Endothelial cell (in vitro differentiated cells): ENCODE measurements at regions not wholly inside any gene's neighbourhood (a gene's known extent, or its start where the extent isn't known, plus 50 kb on each side); places are given as distances from the start of the nearest gene placed in this dataset.

Experiments used
- DNase-seq: peaks from one replicate; pipeline ENCODE4 v3.0.0; 2021; ENCODE audit warnings: low spot score
- H3K27ac Mint-ChIP-seq: one replicate; pipeline ENCODE4 v1.8.0; 2021; ENCODE audit warnings: mixed read lengths, inconsistent platforms; ENCODE audit not compliant: unreplicated experiment
- H3K27me3 Mint-ChIP-seq: one replicate; pipeline ENCODE4 v1.8.0; 2021; ENCODE audit warnings: mild to moderate bottlenecking, moderate library complexity, mixed read lengths, inconsistent platforms; ENCODE audit not compliant: unreplicated experiment
- H3K36me3 Mint-ChIP-seq: one replicate; pipeline ENCODE4 v1.8.0; 2021; ENCODE audit warnings: mild to moderate bottlenecking, low read depth, mixed read lengths, inconsistent platforms; ENCODE audit not compliant: unreplicated experiment
- H3K4me1 Mint-ChIP-seq: one replicate; pipeline ENCODE4 v1.8.0; 2021; ENCODE audit warnings: mild to moderate bottlenecking, mixed read lengths, inconsistent platforms; ENCODE audit not compliant: unreplicated experiment
- H3K4me3 Mint-ChIP-seq: one replicate; pipeline ENCODE4 v1.8.0; 2021; ENCODE audit warnings: mild to moderate bottlenecking, mixed read lengths, inconsistent platforms; ENCODE audit not compliant: unreplicated experiment
- H3K9me3 Mint-ChIP-seq: one replicate; pipeline ENCODE4 v1.8.0; 2021; ENCODE audit warnings: mixed read lengths, inconsistent platforms; ENCODE audit not compliant: unreplicated experiment
- TF ChIP-seq, protein P1 (sequence below): fragments of 200-600 bp; sonication (generic); IDR thresholded peaks from one replicate; pipeline ENCODE4 v1.5.0; 2021; ENCODE audit warnings: antibody characterized with exemption; ENCODE audit not compliant: unreplicated experiment

DNA sequence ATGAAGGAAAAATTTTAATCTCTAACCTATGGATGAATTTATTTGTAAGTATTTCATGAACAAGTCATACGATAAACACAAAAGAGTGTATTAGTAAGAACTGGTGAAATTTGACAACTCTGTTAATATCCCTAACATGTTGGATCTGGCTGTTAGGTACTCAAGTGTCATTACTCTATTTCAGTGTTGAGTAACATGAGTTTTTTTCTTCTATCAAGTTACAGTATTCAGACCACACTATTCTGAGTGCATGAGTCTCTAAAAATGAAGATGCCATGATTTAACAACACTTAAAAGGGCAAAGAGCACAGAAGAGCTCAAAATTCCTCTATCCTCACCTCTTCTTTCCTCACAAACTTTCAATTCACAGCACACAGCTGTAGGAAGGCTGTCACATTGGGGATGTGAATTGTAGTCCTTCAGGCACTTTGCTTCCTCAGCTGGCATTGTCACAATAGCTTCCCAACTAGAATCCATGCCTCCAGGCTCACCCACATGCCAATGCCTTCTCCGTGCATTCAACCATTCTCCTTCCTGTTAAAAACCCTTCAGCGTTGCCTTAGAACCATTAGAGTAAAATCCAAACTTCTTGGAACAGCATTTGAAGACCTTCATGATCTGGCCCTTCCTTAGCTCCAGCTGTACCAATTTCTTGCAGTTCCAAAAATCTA lies 73.7 kb upstream of the DBX2 start:
- DNase-seq: no peak
- TF ChIP-seq, protein P1, sequence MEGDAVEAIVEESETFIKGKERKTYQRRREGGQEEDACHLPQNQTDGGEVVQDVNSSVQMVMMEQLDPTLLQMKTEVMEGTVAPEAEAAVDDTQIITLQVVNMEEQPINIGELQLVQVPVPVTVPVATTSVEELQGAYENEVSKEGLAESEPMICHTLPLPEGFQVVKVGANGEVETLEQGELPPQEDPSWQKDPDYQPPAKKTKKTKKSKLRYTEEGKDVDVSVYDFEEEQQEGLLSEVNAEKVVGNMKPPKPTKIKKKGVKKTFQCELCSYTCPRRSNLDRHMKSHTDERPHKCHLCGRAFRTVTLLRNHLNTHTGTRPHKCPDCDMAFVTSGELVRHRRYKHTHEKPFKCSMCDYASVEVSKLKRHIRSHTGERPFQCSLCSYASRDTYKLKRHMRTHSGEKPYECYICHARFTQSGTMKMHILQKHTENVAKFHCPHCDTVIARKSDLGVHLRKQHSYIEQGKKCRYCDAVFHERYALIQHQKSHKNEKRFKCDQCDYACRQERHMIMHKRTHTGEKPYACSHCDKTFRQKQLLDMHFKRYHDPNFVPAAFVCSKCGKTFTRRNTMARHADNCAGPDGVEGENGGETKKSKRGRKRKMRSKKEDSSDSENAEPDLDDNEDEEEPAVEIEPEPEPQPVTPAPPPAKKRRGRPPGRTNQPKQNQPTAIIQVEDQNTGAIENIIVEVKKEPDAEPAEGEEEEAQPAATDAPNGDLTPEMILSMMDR: no peak
- H3K4me3 Mint-ChIP-seq: no peak overlapping the region
- no peaks in the 10 kb centered on the region for H3K36me3 Mint-ChIP-seq
- no peak overlapping the region for H3K27ac Mint-ChIP-seq
- H3K4me1 Mint-ChIP-seq: no peaks in the 10 kb centered on the region
- no peaks in the 10 kb centered on the region for H3K9me3 Mint-ChIP-seq
- H3K27me3 Mint-ChIP-seq: no peaks in the 10 kb centered on the region

GRCh38 chr12:45125997-45126396 lies 75.1 kb upstream of the DBX2 start:
- Mint-ChIP-seq H3K27ac (no peak overlapping the region), H3K9me3 (no peaks in the 10 kb centered on the region), H3K4me1 (no peaks in the 10 kb centered on the region), H3K27me3 (no peaks in the 10 kb centered on the region), H3K36me3 (no peaks in the 10 kb centered on the region), H3K4me3 (no peak overlapping the region)
- TF ChIP-seq, protein P1: no peak
- DNase-seq: no peak

- TF ChIP-seq, protein P1: no peak
- no peaks in the 10 kb centered on the region for H3K27me3 Mint-ChIP-seq
- H3K27ac Mint-ChIP-seq: no peak overlapping the region
- DNase-seq: no peak
- H3K9me3 Mint-ChIP-seq: no peaks in the 10 kb centered on the region
- H3K36me3 Mint-ChIP-seq: no peaks in the 10 kb centered on the region
- no peaks in the 10 kb centered on the region for H3K4me1 Mint-ChIP-seq
- H3K4me3 Mint-ChIP-seq: no peak overlapping the region
Measured at GRCh38 chr12:45128637-45129036, 77.7 kb upstream of the DBX2 start.

DNA sequence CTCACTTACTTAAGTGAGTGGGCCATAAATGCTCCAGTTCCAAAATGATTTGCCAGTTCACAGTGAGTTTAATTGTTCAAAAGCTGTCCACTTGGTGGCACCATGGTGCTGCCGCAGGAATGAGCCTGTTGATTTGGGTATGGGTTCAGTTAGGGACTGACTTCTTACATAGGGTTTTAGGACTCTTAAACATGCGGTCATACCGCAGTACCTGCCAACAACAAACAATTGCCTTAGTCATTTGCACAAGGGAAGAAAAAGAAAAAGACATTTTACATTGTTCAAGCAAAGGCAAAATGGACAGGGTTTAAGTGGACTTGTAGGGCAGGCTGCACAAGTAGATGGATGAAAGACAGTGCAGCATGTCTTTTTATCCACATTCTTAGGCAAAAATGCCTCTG lies 80.0 kb upstream of the DBX2 start:
- Mint-ChIP-seq H3K9me3 (no peaks in the 10 kb centered on the region), H3K27me3 (no peaks in the 10 kb centered on the region), H3K36me3 (no peaks in the 10 kb centered on the region), H3K4me3 (no peak overlapping the region), H3K4me1 (no peaks in the 10 kb centered on the region), H3K27ac (no peak overlapping the region)
- DNase-seq: peak; percentile 60
- TF ChIP-seq, protein P1: peak; percentile 51

GRCh38 chr12:45131506-45131905 lies 80.6 kb upstream of the DBX2 start:
- no peak for DNase-seq
- H3K9me3 Mint-ChIP-seq: no peaks in the 10 kb centered on the region
- no peak overlapping the region for H3K27ac Mint-ChIP-seq
- no peaks in the 10 kb centered on the region for H3K27me3 Mint-ChIP-seq
- H3K4me1 Mint-ChIP-seq: no peaks in the 10 kb centered on the region
- TF ChIP-seq, protein P1: no peak
- H3K36me3 Mint-ChIP-seq: no peaks in the 10 kb centered on the region
- no peak overlapping the region for H3K4me3 Mint-ChIP-seq
